Hepatocyte (in vitro differentiated cells): ENCODE measurements at regions not wholly inside any gene's neighbourhood (a gene's known extent, or its start where the extent isn't known, plus 50 kb on each side); places are given as distances from the start of the nearest gene placed in this dataset.
"Not testable (repeated sequence)": the region's sequence is repeated elsewhere in the genome, so short reads cannot be mapped to it uniquely, and the experiment has no call there.

ENCODE experiments used
- CTCF ChIP-seq: fragments of 200-600 bp; sonication (generic); IDR thresholded peaks from 2 replicates; pipeline ENCODE4 v1.5.1; 2016; ENCODE audit warnings: antibody characterized with exemption, mild to moderate bottlenecking; ENCODE audit not compliant: poor library complexity
- EZH2 ChIP-seq: fragments of 200-600 bp; sonication (generic); IDR thresholded peaks from 2 replicates; pipeline ENCODE4 v1.6.1; 2016; ENCODE audit warnings: antibody characterized with exemption, mild to moderate bottlenecking, borderline replicate concordance
- EZH2phosphoT487 ChIP-seq: fragments of 200-600 bp; sonication (generic); IDR thresholded peaks from one replicate; pipeline ENCODE4 v1.6.1; 2018; ENCODE audit warnings: antibody characterized with exemption, mild to moderate bottlenecking, low read depth, moderate library complexity; ENCODE audit not compliant: unreplicated experiment, severe bottlenecking

- TF ChIP-seq CTCF, EZH2, EZH2phosphoT487: not testable (repeated sequence)
Measured at GRCh38 chr11:134961386-134961785, 549.3 kb upstream of the B3GAT1 start.
